ENCODE measurements at regions not wholly inside any gene's neighbourhood (a gene's known extent, or its start where the extent isn't known, plus 50 kb on each side); places are given as distances from the start of the nearest gene placed in this dataset.

GRCh38 chr2:182509216-182509615, 82.4 kb upstream of the PDE1A start:
- no peaks in the 10 kb centered on the region for H3K27me3 ChIP-seq (ENCODE audit: insufficient read depth, low read length, poor library complexity, severe bottlenecking)
- H3K27me3 Mint-ChIP-seq: no peaks in the 10 kb centered on the region
- no peak overlapping the region for H3K27ac ChIP-seq (ENCODE audit: low read depth, low read length)
- no peaks in the 10 kb centered on the region for H3K9me3 ChIP-seq (ENCODE audit: low read length)
- H3K4me1 Mint-ChIP-seq: no peaks in the 10 kb centered on the region
- no peak overlapping the region for H3K4me3 ChIP-seq (ENCODE audit: low read length)
- H3K4me1 ChIP-seq (ENCODE audit: insufficient read depth, low read length): no peaks in the 10 kb centered on the region
- no peaks in the 10 kb centered on the region for H3K36me3 Mint-ChIP-seq
- H3K36me3 ChIP-seq (ENCODE audit: insufficient read depth, low read length): no peaks in the 10 kb centered on the region
- ChIA-PET POLR2A (no interaction called here), CTCF (no interaction called here)
- H3K27ac Mint-ChIP-seq: no peak overlapping the region
- H3K4me3 Mint-ChIP-seq: no peak overlapping the region
- no peak for DNase-seq
- H3K9me3 Mint-ChIP-seq: peaks cover 0 to 5% (median 1%) of the 10 kb centered on the region in 5 donors

- ChIA-PET CTCF (no interaction called here), POLR2A (no interaction called here)
- Mint-ChIP-seq H3K9me3 (no peaks in the 10 kb centered on the region), H3K4me3 (no peak overlapping the region), H3K27me3 (no peaks in the 10 kb centered on the region), H3K27ac (no peak overlapping the region), H3K4me1 (no peaks in the 10 kb centered on the region), H3K36me3 (no peaks in the 10 kb centered on the region)
- Histone ChIP-seq H3K27ac (ENCODE audit: low read depth, low read length) (no peak overlapping the region), H3K4me3 (ENCODE audit: low read length) (no peak overlapping the region), H3K36me3 (ENCODE audit: insufficient read depth, low read length) (no peaks in the 10 kb centered on the region), H3K9me3 (ENCODE audit: low read length) (no peaks in the 10 kb centered on the region), H3K27me3 (ENCODE audit: insufficient read depth, low read length, poor library complexity, severe bottlenecking) (no peaks in the 10 kb centered on the region), H3K4me1 (ENCODE audit: insufficient read depth, low read length) (no peaks in the 10 kb centered on the region)
- DNase-seq: no peak
These were observed 94.9 kb upstream of the PDE1A start for GRCh38 chr2:182521453-182522404.

- ChIA-PET POLR2A (no interaction called here), CTCF (no interaction called here)
- Mint-ChIP-seq H3K27ac (no peak overlapping the region), H3K36me3 (no peaks in the 10 kb centered on the region), H3K9me3 (peaks cover 0 to 3% (median 0%) of the 10 kb centered on the region in 5 donors), H3K4me1 (no peaks in the 10 kb centered on the region), H3K27me3 (no peaks in the 10 kb centered on the region), H3K4me3 (no peak overlapping the region)
- Histone ChIP-seq H3K27ac (ENCODE audit: low read depth, low read length) (no peak overlapping the region), H3K27me3 (ENCODE audit: insufficient read depth, low read length, poor library complexity, severe bottlenecking) (no peaks in the 10 kb centered on the region), H3K36me3 (ENCODE audit: insufficient read depth, low read length) (no peaks in the 10 kb centered on the region), H3K4me3 (ENCODE audit: low read length) (no peak overlapping the region), H3K4me1 (ENCODE audit: insufficient read depth, low read length) (no peaks in the 10 kb centered on the region), H3K9me3 (ENCODE audit: low read length) (no peaks in the 10 kb centered on the region)
- no peak for DNase-seq
These were observed 95.6 kb upstream of the PDE1A start for GRCh38 chr2:182522405-182522896.

DNA sequence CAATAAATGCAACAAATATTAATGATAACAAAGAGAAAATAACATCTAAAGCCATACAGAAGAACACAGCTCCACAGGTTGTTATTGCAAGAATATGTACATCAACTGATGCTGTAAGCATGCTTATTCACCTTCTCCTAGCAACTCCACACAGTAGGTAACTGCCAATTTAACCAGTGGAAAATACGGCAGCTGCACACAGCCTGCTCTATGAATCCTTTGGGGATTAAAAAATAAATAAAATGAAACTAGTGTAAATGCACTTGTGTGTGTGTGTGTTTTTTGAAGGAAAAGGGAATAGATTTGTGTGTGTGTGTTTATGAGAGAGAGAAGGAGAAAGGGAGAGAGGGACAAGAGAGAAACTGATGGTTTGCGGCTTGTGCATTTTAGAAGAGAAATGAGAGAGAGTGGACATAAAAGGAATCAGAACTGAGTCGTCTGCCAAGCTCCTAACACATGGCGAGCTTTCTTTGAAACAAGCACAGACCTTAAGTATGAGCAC, 96.2 kb upstream of the PDE1A start:
- H3K27me3 ChIP-seq (ENCODE audit: insufficient read depth, low read length, poor library complexity, severe bottlenecking): no peaks in the 10 kb centered on the region
- CTCF ChIA-PET: no interaction called here
- no peak overlapping the region for H3K4me3 ChIP-seq (ENCODE audit: low read length)
- DNase-seq: no peak
- no peaks in the 10 kb centered on the region for H3K9me3 ChIP-seq (ENCODE audit: low read length)
- Mint-ChIP-seq H3K9me3 (peaks cover 0 to 6% (median 0%) of the 10 kb centered on the region in 5 donors), H3K27ac (no peak overlapping the region), H3K4me1 (no peaks in the 10 kb centered on the region), H3K36me3 (no peaks in the 10 kb centered on the region), H3K4me3 (no peak overlapping the region), H3K27me3 (no peaks in the 10 kb centered on the region)
- H3K36me3 ChIP-seq (ENCODE audit: insufficient read depth, low read length): no peaks in the 10 kb centered on the region
- H3K4me1 ChIP-seq (ENCODE audit: insufficient read depth, low read length): no peaks in the 10 kb centered on the region
- POLR2A ChIA-PET: no interaction called here
- H3K27ac ChIP-seq (ENCODE audit: low read depth, low read length): no peak overlapping the region

GRCh38 chr2:182530636-182531035, 103.8 kb upstream of the PDE1A start:
- Histone ChIP-seq H3K9me3 (ENCODE audit: low read length) (no peaks in the 10 kb centered on the region), H3K4me1 (ENCODE audit: insufficient read depth, low read length) (no peaks in the 10 kb centered on the region), H3K27ac (ENCODE audit: low read depth, low read length) (no peak overlapping the region), H3K27me3 (ENCODE audit: insufficient read depth, low read length, poor library complexity, severe bottlenecking) (no peaks in the 10 kb centered on the region), H3K4me3 (ENCODE audit: low read length) (no peak overlapping the region), H3K36me3 (ENCODE audit: insufficient read depth, low read length) (no peaks in the 10 kb centered on the region)
- Mint-ChIP-seq H3K9me3 (peaks cover 0 to 13% (median 3%) of the 10 kb centered on the region in 5 donors), H3K4me1 (no peaks in the 10 kb centered on the region), H3K36me3 (no peaks in the 10 kb centered on the region), H3K27me3 (no peaks in the 10 kb centered on the region), H3K27ac (no peak overlapping the region), H3K4me3 (no peak overlapping the region)
- ChIA-PET POLR2A (no interaction called here), CTCF (no interaction called here)
- no peak for DNase-seq

GRCh38 chr2:182540252-182540651, 113.4 kb upstream of the PDE1A start:
- DNase-seq: no peak
- H3K4me1 ChIP-seq (ENCODE audit: insufficient read depth, low read length): no peaks in the 10 kb centered on the region
- no peaks in the 10 kb centered on the region for H3K9me3 ChIP-seq (ENCODE audit: low read length)
- no peaks in the 10 kb centered on the region for H3K27me3 Mint-ChIP-seq
- CTCF ChIA-PET: no interaction called here
- H3K36me3 ChIP-seq (ENCODE audit: insufficient read depth, low read length): no peaks in the 10 kb centered on the region
- POLR2A ChIA-PET: no interaction called here
- no peak overlapping the region for H3K27ac Mint-ChIP-seq
- no peak overlapping the region for H3K4me3 ChIP-seq (ENCODE audit: low read length)
- H3K36me3 Mint-ChIP-seq: no peaks in the 10 kb centered on the region
- H3K4me3 Mint-ChIP-seq: no peak overlapping the region
- H3K27me3 ChIP-seq (ENCODE audit: insufficient read depth, low read length, poor library complexity, severe bottlenecking): no peaks in the 10 kb centered on the region
- H3K4me1 Mint-ChIP-seq: no peaks in the 10 kb centered on the region
- no peaks in the 10 kb centered on the region for H3K9me3 Mint-ChIP-seq
- H3K27ac ChIP-seq (ENCODE audit: low read depth, low read length): no peak overlapping the region

DNA sequence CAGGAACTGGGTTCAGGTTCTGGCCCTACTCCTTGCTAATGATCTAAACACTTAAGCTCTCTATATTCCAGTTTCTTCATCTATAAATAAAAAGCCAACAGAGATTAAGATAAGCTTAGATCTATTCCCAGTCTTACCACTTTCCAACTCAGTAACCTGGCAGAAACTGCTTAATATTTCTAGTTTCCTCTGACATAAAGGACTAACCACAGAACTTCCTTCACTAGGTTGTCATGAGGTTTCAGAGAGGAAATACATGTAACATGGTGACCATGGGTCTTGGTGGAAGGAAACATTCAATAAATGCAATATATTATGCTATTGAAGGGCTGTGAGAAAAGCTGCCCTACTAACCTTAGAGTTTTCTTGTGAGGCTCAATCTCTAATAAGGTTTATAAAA, 114.4 kb upstream of the PDE1A start:
- Histone ChIP-seq H3K27ac (ENCODE audit: low read depth, low read length) (no peak overlapping the region), H3K9me3 (ENCODE audit: low read length) (no peaks in the 10 kb centered on the region), H3K36me3 (ENCODE audit: insufficient read depth, low read length) (no peaks in the 10 kb centered on the region), H3K4me1 (ENCODE audit: insufficient read depth, low read length) (no peaks in the 10 kb centered on the region), H3K4me3 (ENCODE audit: low read length) (no peak overlapping the region), H3K27me3 (ENCODE audit: insufficient read depth, low read length, poor library complexity, severe bottlenecking) (no peaks in the 10 kb centered on the region)
- Mint-ChIP-seq H3K36me3 (no peaks in the 10 kb centered on the region), H3K27ac (no peak overlapping the region), H3K4me3 (no peak overlapping the region), H3K27me3 (no peaks in the 10 kb centered on the region), H3K9me3 (no peaks in the 10 kb centered on the region), H3K4me1 (no peaks in the 10 kb centered on the region)
- ChIA-PET POLR2A (no interaction called here), CTCF (no interaction called here)
- DNase-seq: no peak

DNA sequence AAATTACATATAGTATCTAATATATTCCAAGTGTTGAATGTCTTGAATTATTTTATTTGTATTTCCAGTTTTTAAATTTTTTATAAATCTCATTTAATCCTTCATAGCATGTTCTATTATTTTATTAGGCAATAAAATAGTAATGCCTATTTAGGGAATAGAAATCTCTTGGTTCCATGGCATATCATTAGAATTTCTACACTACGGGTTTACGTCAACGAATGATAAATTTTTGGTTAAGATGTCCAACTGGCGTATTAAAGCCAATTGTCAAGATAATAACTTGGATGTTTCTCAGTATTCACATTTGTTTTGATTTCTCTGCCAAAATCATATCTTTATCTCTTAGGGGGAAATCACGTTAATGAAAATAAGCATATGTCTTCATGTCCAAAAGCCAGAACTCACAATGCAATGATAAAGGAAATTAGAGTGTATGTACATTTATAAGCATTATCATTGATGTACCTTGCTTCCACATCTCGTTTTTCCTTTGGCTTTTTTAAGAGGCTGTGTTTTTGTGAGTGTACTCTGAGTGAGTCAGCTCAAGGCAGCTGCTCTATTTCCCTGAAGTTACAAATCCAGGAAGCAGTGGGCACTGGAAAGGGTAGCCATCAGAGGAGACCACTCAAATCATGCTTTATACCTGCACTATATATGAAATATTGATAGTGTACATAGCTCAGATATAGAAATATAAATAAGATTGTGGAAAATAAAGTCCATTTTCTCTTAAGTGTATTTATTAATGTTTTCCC, 115.8 kb upstream of the PDE1A start:
- Histone ChIP-seq H3K27me3 (ENCODE audit: insufficient read depth, low read length, poor library complexity, severe bottlenecking) (no peaks in the 10 kb centered on the region), H3K36me3 (ENCODE audit: insufficient read depth, low read length) (no peaks in the 10 kb centered on the region), H3K27ac (ENCODE audit: low read depth, low read length) (no peak overlapping the region), H3K4me1 (ENCODE audit: insufficient read depth, low read length) (no peaks in the 10 kb centered on the region), H3K9me3 (ENCODE audit: low read length) (no peaks in the 10 kb centered on the region), H3K4me3 (ENCODE audit: low read length) (no peak overlapping the region)
- no peak for DNase-seq
- H3K36me3 Mint-ChIP-seq: no peaks in the 10 kb centered on the region
- H3K27ac Mint-ChIP-seq: no peak overlapping the region
- no peak overlapping the region for H3K4me3 Mint-ChIP-seq
- no peaks in the 10 kb centered on the region for H3K9me3 Mint-ChIP-seq
- H3K27me3 Mint-ChIP-seq: no peaks in the 10 kb centered on the region
- ChIA-PET CTCF (no interaction called here), POLR2A (no interaction called here)
- H3K4me1 Mint-ChIP-seq: no peaks in the 10 kb centered on the region

All from CD8-positive, alpha-beta memory T cell (primary cell).